ENCODE measurements at regions not wholly inside any gene's neighbourhood (a gene's known extent, or its start where the extent isn't known, plus 50 kb on each side); places are given as distances from the start of the nearest gene placed in this dataset.

- no peak overlapping the region for H3K27ac ChIP-seq
- DNase-seq (no peak), ATAC-seq (no peak), FAIRE-seq (no peak)
- no peaks in the 10 kb centered on the region for H3K4me1 ChIP-seq
- intact Hi-C loops (cut with DNase I), result no loop called here
- TF ChIP-seq, protein P1, sequence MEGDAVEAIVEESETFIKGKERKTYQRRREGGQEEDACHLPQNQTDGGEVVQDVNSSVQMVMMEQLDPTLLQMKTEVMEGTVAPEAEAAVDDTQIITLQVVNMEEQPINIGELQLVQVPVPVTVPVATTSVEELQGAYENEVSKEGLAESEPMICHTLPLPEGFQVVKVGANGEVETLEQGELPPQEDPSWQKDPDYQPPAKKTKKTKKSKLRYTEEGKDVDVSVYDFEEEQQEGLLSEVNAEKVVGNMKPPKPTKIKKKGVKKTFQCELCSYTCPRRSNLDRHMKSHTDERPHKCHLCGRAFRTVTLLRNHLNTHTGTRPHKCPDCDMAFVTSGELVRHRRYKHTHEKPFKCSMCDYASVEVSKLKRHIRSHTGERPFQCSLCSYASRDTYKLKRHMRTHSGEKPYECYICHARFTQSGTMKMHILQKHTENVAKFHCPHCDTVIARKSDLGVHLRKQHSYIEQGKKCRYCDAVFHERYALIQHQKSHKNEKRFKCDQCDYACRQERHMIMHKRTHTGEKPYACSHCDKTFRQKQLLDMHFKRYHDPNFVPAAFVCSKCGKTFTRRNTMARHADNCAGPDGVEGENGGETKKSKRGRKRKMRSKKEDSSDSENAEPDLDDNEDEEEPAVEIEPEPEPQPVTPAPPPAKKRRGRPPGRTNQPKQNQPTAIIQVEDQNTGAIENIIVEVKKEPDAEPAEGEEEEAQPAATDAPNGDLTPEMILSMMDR (IDR thresholded peaks at IDR 0.05), result no peak
- H3K36me3 ChIP-seq, result no peaks in the 10 kb centered on the region
- 89% methylated on average over 6 of the region's 6 CpGs for WGBS, 2 donors
- no peaks in the 10 kb centered on the region for H3K9me3 ChIP-seq
- H3K27me3 ChIP-seq, result no peaks in the 10 kb centered on the region
- H3K4me3 ChIP-seq, result no peak overlapping the region
Measured at GRCh38 chr13:81223778-81224177, 882.9 kb upstream of the SPRY2 start.

- Histone ChIP-seq H3K4me3 (no peak overlapping the region), H3K27me3 (no peaks in the 10 kb centered on the region), H3K36me3 (no peaks in the 10 kb centered on the region), H3K4me1 (no peaks in the 10 kb centered on the region), H3K9me3 (no peaks in the 10 kb centered on the region), H3K27ac (no peak overlapping the region)
- WGBS, 2 donors, result 77 to 79% methylated on average over 2 of the region's 2 CpGs
- intact Hi-C loops (cut with DNase I), result no loop called here
- TF ChIP-seq, protein P1 (IDR thresholded peaks at IDR 0.05), result no peak
- FAIRE-seq (no peak), DNase-seq (no peak), ATAC-seq (no peak)
Measured at GRCh38 chr13:81211713-81212112, 870.8 kb upstream of the SPRY2 start.

DNA sequence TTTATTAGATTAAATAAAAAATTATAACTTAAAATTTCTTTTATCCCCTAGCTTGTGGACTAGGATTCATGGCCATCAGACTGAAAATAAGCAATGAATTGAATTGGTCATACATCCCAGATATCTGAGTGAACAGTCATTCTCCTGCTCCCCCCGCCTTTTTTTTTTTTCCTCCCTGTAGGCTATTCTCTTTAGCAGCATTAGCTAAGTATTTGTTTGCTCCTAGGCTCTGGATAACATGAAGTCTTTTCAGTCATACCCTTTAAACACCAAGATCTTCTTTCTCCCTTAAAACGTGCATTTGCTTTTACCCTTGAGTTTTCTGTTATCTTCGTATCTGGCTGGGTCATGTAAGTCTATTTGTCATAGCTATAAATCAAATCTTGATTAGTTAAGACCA, 866.7 kb upstream of the SPRY2 start:
- 52 to 57% methylated on average over 3 of the region's 3 CpGs for WGBS, 2 donors
- no peak for ATAC-seq
- DNase-seq, result no peak
- intact Hi-C loops (cut with DNase I), result no loop called here
- no peaks in the 10 kb centered on the region for H3K9me3 ChIP-seq
- TF ChIP-seq, protein P1 (IDR thresholded peaks at IDR 0.05), result no peak
- H3K36me3 ChIP-seq, result no peaks in the 10 kb centered on the region
- no peak overlapping the region for H3K27ac ChIP-seq
- H3K27me3 ChIP-seq, result no peaks in the 10 kb centered on the region
- FAIRE-seq, result no peak
- H3K4me3 ChIP-seq, result no peak overlapping the region
- no peaks in the 10 kb centered on the region for H3K4me1 ChIP-seq

- H3K4me1 ChIP-seq, result no peaks in the 10 kb centered on the region
- no peaks in the 10 kb centered on the region for H3K9me3 ChIP-seq
- FAIRE-seq, result no peak
- no peak overlapping the region for H3K4me3 ChIP-seq
- H3K27ac ChIP-seq, result no peak overlapping the region
- intact Hi-C loops (cut with DNase I), result no loop called here
- no peaks in the 10 kb centered on the region for H3K27me3 ChIP-seq
- no peak for DNase-seq
- TF ChIP-seq, protein P1 (IDR thresholded peaks at IDR 0.05), result no peak
- no peaks in the 10 kb centered on the region for H3K36me3 ChIP-seq
- no peak for ATAC-seq
Measured at GRCh38 chr13:81207231-81207630, 866.3 kb upstream of the SPRY2 start.

DNA sequence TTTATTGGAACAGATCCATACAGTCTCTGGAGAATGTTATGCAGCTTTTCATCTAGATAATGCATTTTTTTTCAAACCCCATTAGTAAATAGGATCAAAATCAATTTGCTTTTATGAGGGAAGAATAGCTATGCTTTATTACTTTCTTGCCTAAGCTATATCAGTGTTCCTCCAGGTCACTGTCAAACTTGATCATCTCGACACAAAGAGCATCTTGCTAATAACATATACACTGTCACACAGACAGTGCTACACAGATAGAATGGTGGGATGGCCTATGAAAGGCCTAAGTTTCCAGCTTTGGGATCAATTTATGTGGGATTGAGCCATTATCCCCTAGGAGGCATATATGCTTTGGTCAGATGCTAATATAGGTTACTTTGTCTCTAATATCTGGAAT, 862.9 kb upstream of the SPRY2 start:
- DNase-seq, result no peak
- TF ChIP-seq, protein P1 (IDR thresholded peaks at IDR 0.05), result no peak
- intact Hi-C loops (cut with DNase I), result no loop called here
- H3K4me1 ChIP-seq, result no peaks in the 10 kb centered on the region
- no peak for FAIRE-seq
- ATAC-seq, result no peak
- no peaks in the 10 kb centered on the region for H3K27me3 ChIP-seq
- H3K36me3 ChIP-seq, result no peaks in the 10 kb centered on the region
- no peaks in the 10 kb centered on the region for H3K9me3 ChIP-seq
- no peak overlapping the region for H3K4me3 ChIP-seq
- 86 to 93% methylated on average over 1 of the region's 1 CpG for WGBS, 2 donors
- H3K27ac ChIP-seq, result no peak overlapping the region

Data from pancreas (tissue), 10 donors.